Hypothalamus (tissue), 51 donors: ENCODE measurements at regions not wholly inside any gene's neighbourhood (a gene's known extent, or its start where the extent isn't known, plus 50 kb on each side); places are given as distances from the start of the nearest gene placed in this dataset.

Experiments
- DNase-seq, 51 donors: peaks; one replicate each; lab custom pipeline; 2025; lab: John Stamatoyannopoulos, UW

DNA sequence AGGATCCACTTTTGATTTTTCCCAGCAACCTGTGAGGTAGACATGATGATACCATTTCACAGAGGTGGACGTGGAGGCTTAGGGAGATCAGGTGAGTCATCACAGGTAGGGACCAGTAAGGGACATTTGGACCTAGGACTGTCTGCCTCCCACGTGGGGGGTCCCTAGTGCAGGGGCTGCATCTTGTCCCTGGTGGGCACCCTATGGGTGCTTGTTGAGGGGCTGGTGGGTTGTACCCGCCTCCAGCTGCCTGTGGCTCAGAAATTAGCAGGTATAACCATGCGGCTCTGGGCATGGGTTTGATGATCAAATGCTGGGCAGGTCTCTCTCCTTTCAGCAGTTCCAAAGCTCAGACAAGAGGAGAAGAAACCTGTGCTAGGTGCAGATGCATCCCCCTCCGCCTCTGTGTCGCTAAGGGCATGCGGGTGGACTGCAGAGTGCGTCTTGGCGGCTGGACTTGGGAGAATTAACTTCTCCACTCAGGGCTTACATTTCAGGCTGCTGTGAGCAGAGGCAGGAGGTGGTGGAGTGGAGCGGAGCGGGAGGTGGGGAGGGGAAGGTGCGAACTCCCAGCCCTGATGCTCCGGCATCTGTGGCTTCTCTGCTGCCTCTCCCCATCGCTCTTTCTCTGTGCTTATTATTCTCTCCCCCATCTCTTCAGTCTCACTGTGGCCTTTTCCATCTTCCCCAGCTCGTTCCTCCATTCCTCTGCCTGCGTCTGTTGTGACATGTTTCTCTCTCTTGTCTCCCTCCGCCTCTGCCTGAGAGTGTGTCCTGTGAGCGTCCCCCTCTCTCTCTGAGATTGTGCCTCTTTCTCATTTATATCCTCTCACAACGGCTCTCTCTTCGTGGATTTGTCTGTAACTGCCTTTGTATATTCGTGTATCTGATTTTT, 146.8 kb downstream of the PTPRU start:
- peak in 1 of 51 donors; percentile 23 for DNase-seq

DNA sequence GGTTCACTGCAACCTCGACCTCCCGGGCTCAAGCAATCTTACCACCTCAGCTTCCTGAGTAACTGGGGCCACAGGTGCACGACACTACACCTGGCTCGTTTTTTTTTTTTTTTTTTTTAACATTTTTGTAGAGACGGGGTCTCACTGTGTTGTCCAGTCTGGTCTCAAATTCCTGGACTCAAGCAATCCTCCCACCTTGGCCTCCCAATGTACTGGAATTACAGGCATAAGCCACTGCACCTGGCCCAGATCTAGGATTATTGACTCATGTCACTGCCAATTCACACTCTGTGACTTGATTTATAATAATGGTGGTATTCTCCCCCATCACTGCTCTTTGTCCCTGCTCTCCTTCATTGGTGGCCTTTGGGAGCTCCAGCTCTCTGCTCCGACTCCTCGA, 145.1 kb downstream of the PTPRU start:
- DNase-seq = no peak

DNA sequence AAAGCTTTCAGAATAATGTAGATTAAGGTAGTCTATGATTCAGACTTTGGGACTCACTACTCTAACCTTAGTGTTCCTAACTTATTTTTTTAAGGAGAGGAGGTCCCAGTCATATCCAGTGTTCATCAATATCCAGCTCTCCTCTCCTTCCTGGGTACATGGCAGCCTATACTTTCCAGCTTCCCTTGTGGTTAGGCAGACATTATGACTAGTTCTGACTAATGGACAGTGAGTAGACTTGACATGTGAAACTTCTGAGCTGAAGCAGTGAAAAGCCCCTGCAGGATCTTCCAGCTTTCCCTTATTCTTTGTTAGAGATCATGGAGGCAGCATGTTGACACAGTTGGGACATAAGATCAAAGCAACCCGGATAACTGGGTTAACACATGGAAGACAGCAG, 144.2 kb downstream of the PTPRU start:
- no peak for DNase-seq

DNA sequence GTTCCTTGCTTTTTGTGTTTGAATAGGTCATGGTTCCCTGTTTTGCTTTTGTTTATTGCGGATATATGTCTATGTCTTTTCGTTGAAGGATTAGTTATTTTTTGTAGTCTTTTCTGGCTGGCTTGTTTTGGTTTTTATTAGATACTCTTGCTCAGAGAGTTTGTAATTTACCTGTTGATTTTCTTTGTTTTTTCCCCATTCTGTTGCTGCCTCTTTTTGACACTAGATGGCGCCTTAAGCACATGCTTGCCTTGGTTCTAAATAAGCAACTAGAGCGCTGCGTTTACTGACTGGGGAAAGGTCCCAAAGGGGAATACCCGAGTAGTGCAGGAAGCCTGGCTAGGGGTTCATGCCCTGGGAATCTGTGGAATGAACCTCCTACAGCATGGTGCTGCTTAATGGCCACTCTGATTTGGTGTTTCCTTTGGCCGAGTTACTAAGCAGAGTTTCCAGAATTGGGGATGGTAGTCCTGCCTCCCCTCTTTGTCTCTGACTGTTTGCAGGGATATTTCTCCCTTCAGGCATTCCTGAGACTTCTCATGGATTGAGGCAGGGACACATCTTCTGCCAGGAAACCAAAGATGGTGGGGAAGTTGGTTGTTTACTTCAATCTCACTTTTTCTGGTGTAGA, 143.2 kb downstream of the PTPRU start:
- no peak for DNase-seq
